SK-N-SH (cell line): ENCODE measurements at regions not wholly inside any gene's neighbourhood (a gene's known extent, or its start where the extent isn't known, plus 50 kb on each side); places are given as distances from the start of the nearest gene placed in this dataset.

Experiments
- CTCF ChIA-PET: fragments of 300-600, 350-600 bp; formaldehyde crosslinking; extraction: SDS; loops from one replicate; lab custom pipeline; 2021; lab: Yijun Ruan, JAX
- POLR2A ChIA-PET: fragments of 350-600 bp; sonication (Branson Sonifier 250); formaldehyde crosslinking; extraction: SDS; loops from one replicate; lab custom pipeline; 2020; ENCODE audit warnings: antibody characterized with exemption, inconsistent platforms; lab: Yijun Ruan, JAX
- DNase-seq: peaks from one replicate; pipeline ENCODE4 v3.0.0; 2012
- H2AFZ ChIP-seq: fragments of 200-600 bp; sonication (generic); 2 replicates; pipeline ENCODE4 v1.8.1; 2016; ENCODE audit warnings: antibody characterized with exemption, mild to moderate bottlenecking, low read depth
- H3F3A ChIP-seq: fragments of 200-600 bp; sonication (generic); replicated peaks from 2 replicates; pipeline ENCODE3; 2016; ENCODE audit warnings: antibody characterized with exemption, mild to moderate bottlenecking; ENCODE audit not compliant: insufficient read depth
- H3K27ac ChIP-seq, 2 experiments: fragments of 200-500 bp in 1 of 2; fragments of 200-600 bp in 1 of 2; sonication (Bioruptor generic) in 1 of 2; sonication (generic), shearing (Covaris generic) in 1 of 2; 2 replicates each; pipeline versions ENCODE4 v1.5.1 to v1.6.1; 2014 to 2016; ENCODE audit warnings: low read depth in 2 of 2, inconsistent platforms in 1 of 2, low read length in 1 of 2, mild to moderate bottlenecking in 1 of 2, mixed read lengths in 1 of 2
- H3K27me3 ChIP-seq: fragments of 200-600 bp; sonication (generic), shearing (Covaris generic); 2 replicates; pipeline ENCODE4 v1.6.1; 2016; ENCODE audit warnings: mixed run types; ENCODE audit not compliant: insufficient read depth
- H3K36me3 ChIP-seq, 2 experiments: fragments of 200-500 bp in 1 of 2; fragments of 200-600 bp in 1 of 2; sonication (Bioruptor generic) in 1 of 2; sonication (generic) in 1 of 2; replicated peaks in 1 of 2; 2 replicates each; pipeline versions ENCODE3 to v1.5.1; 2014 to 2016; ENCODE audit warnings: low read length in 1 of 2, mild to moderate bottlenecking in 1 of 2; ENCODE audit not compliant: insufficient read depth in 2 of 2, control insufficient read depth in 1 of 2
- H3K4me1 ChIP-seq, 2 experiments: fragments of 200-500 bp in 1 of 2; fragments of 200-600 bp in 1 of 2; sonication (Bioruptor generic) in 1 of 2; sonication (generic), shearing (Covaris generic) in 1 of 2; 2 replicates each; pipeline versions ENCODE4 v1.5.1 to v1.6.1; 2014 to 2016; ENCODE audit warnings: low read depth in 1 of 2, low read length in 1 of 2, mixed run types in 1 of 2; ENCODE audit not compliant: insufficient read depth in 2 of 2, control insufficient read depth in 1 of 2
- H3K4me2 ChIP-seq: fragments of 200-600 bp; sonication (generic), shearing (Covaris generic); 2 replicates; pipeline ENCODE4 v1.6.1; 2017; ENCODE audit warnings: mixed run types
- H3K4me3 ChIP-seq, 2 experiments: fragments of 200-500 bp in 1 of 2; fragments of 200-600 bp in 1 of 2; sonication (Bioruptor generic) in 1 of 2; sonication (generic), shearing (Covaris generic) in 1 of 2; 2 replicates each; pipeline versions ENCODE4 v1.5.1 to v1.8.1; 2014 to 2016; ENCODE audit warnings: low read depth in 2 of 2, inconsistent platforms in 1 of 2, low read length in 1 of 2, mild to moderate bottlenecking in 1 of 2, mixed read lengths in 1 of 2, moderate library complexity in 1 of 2
- H3K79me2 ChIP-seq: fragments of 200-600 bp; sonication (generic); 2 replicates; pipeline ENCODE4 v1.8.1; 2017; ENCODE audit warnings: mild to moderate bottlenecking; ENCODE audit not compliant: insufficient read depth
- H3K9ac ChIP-seq: fragments of 200-600 bp; sonication (generic); 2 replicates; pipeline ENCODE4 v1.6.1; 2017; ENCODE audit warnings: mixed run types
- H3K9me2 ChIP-seq: fragments of 200-600 bp; sonication (generic); 2 replicates; pipeline ENCODE4 v1.6.1; 2017; ENCODE audit warnings: mixed run types
- H3K9me3 ChIP-seq: fragments of 200-600 bp; sonication (generic); 2 replicates; pipeline ENCODE4 v1.6.1; 2017; ENCODE audit warnings: mixed run types, mild to moderate bottlenecking, moderate library complexity
- H4K20me1 ChIP-seq: fragments of 200-600 bp; sonication (generic); 2 replicates; pipeline ENCODE4 v1.6.1; 2017; ENCODE audit warnings: mild to moderate bottlenecking, mixed run types; ENCODE audit not compliant: insufficient read depth
- EP300 ChIP-seq, 2 experiments: IDR thresholded peaks; 2 replicates each; pipeline versions ENCODE4 v1.4.0 to v1.6.1; 2012; ENCODE audit warnings: borderline replicate concordance in 1 of 2, low read depth in 1 of 2, low read length in 1 of 2
- FOXJ3 ChIP-seq: sonication (generic); formaldehyde crosslinking; IDR thresholded peaks from 2 replicates; pipeline ENCODE4 v1.5.1; 2020; ENCODE audit warnings: mild to moderate bottlenecking, missing genetic modification reagents
- FOXM1 ChIP-seq: IDR thresholded peaks from 2 replicates; pipeline ENCODE4 v1.4.0; 2012; ENCODE audit warnings: low read depth, mild to moderate bottlenecking
- GABPA ChIP-seq: IDR thresholded peaks from 2 replicates; pipeline ENCODE4 v1.4.0; 2012; ENCODE audit warnings: low read depth, mild to moderate bottlenecking
- JUND ChIP-seq: IDR thresholded peaks from 2 replicates; pipeline ENCODE4 v1.4.0; 2012
- MEF2A ChIP-seq: IDR thresholded peaks from 2 replicates; pipeline ENCODE4 v1.4.0; 2012; ENCODE audit warnings: low read depth, borderline replicate concordance
- NRF1 ChIP-seq: IDR thresholded peaks from 2 replicates; pipeline ENCODE4 v1.6.1; 2012; ENCODE audit warnings: low read depth, mild to moderate bottlenecking, low read length
- POLR2AphosphoS5 ChIP-seq: IDR thresholded peaks from 2 replicates; pipeline ENCODE4 v1.6.1; 2012; ENCODE audit warnings: low read depth, low read length
- RCOR1 ChIP-seq: fragments of 150-350 bp; IDR thresholded peaks from 2 replicates; pipeline ENCODE4 v1.6.1; 2017; ENCODE audit warnings: antibody characterized with exemption, low read length
- RFX5 ChIP-seq: IDR thresholded peaks from 2 replicates; pipeline ENCODE4 v1.6.1; 2012; ENCODE audit warnings: mild to moderate bottlenecking, improper control_type of control experiment, low read length
- RXRA ChIP-seq: IDR thresholded peaks from 2 replicates; pipeline ENCODE4 v1.4.0; 2012; ENCODE audit warnings: low read depth, mild to moderate bottlenecking, borderline replicate concordance
- SIN3A ChIP-seq: IDR thresholded peaks from 2 replicates; pipeline ENCODE4 v1.6.1; 2012; ENCODE audit warnings: low read depth, mild to moderate bottlenecking, low read length, moderate library complexity, borderline replicate concordance
- SMC3 ChIP-seq: IDR thresholded peaks from 2 replicates; pipeline ENCODE4 v1.6.1; 2012; ENCODE audit warnings: low read depth, low read length, improper control_type of control experiment
- YY1 ChIP-seq: IDR thresholded peaks from 2 replicates; pipeline ENCODE4 v1.4.0; 2012; ENCODE audit warnings: low read depth, mild to moderate bottlenecking
- WGBS: methylation state at CpG from one replicate; pipeline ENCODE4 v1.1.6; 2017; ENCODE audit warnings: low lambda C conversion rate; 5-methylcytosine and 5-hydroxymethylcytosine counted together
- TF ChIP-seq, protein P1 (sequence below): IDR thresholded peaks from 2 replicates; pipeline ENCODE4; 2012
- TF ChIP-seq, protein P2 (sequence below): IDR thresholded peaks from 2 replicates; pipeline ENCODE4 v1.4.0; 2012; ENCODE audit warnings: low read depth, borderline replicate concordance
- TF ChIP-seq, protein P3 (sequence below): IDR thresholded peaks from 2 replicates; pipeline ENCODE4 v1.4.0; 2012; ENCODE audit warnings: low read depth, borderline replicate concordance
- TF ChIP-seq, protein P4 (sequence below): fragments of 200-600 bp; sonication (generic); IDR thresholded peaks from 2 replicates; pipeline ENCODE4 v1.6.1; 2017; ENCODE audit warnings: antibody characterized with exemption, mild to moderate bottlenecking, moderate library complexity

DNA sequence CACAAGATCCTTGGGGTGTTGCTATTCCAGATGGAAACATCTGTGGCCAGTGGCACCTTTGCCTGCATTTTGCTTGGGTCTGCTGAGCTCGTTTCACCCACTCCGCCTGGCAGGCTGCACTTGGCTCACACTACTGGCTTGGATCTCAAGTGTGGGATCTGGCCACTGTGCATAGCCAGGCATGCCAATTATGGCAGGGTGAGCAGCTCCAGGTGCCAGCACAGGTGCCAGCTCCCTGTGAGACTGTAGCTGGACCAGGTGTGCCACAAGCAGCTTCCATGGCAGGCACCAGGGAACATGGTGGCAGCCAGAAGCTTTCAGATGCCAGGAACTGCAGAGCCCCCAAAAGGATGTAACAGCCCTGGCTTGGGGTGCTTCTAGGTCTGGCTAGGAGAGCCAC lies 463.8 kb upstream of the PABPC4L start:
- POLR2A ChIA-PET: no interaction called here
- H3F3A ChIP-seq: no peaks in the 10 kb centered on the region
- H3K27ac ChIP-seq: no peak overlapping the region
- H3K79me2 ChIP-seq: no peaks in the 10 kb centered on the region
- no peak for DNase-seq
- H2AFZ ChIP-seq: no peak overlapping the region
- H3K9me2 ChIP-seq: no peaks in the 10 kb centered on the region
- CTCF ChIA-PET: interaction anchor here (1.4 kb wide), 1 partner anchor 15 kb away, joined by 4 read pairs; no protein-coding TSS in a partner anchor
- H3K4me1 ChIP-seq: no peaks in the 10 kb centered on the region
- no peaks in the 10 kb centered on the region for H4K20me1 ChIP-seq
- no peaks in the 10 kb centered on the region for H3K36me3 ChIP-seq
- H3K4me3 ChIP-seq: no peak overlapping the region
- no peak overlapping the region for H3K4me2 ChIP-seq
- no peak overlapping the region for H3K9ac ChIP-seq
- H3K9me3 ChIP-seq: no peaks in the 10 kb centered on the region
- TF ChIP-seq FOXM1: no peak
- TF ChIP-seq RXRA: no peak
- TF ChIP-seq NRF1: no peak
- no peak for TF ChIP-seq FOXJ3 (CRISPR knock-in tag)
- TF ChIP-seq MEF2A: no peak
- TF ChIP-seq SMC3: no peak
- no peak for TF ChIP-seq EP300 (IDR thresholded peaks at IDR 0.05; ENCODE audit: borderline replicate concordance in 1 of 2, low read depth in 1 of 2, low read length in 1 of 2)
- TF ChIP-seq POLR2AphosphoS5: no peak
- TF ChIP-seq YY1: no peak
- TF ChIP-seq SIN3A: no peak
- TF ChIP-seq, protein P1, sequence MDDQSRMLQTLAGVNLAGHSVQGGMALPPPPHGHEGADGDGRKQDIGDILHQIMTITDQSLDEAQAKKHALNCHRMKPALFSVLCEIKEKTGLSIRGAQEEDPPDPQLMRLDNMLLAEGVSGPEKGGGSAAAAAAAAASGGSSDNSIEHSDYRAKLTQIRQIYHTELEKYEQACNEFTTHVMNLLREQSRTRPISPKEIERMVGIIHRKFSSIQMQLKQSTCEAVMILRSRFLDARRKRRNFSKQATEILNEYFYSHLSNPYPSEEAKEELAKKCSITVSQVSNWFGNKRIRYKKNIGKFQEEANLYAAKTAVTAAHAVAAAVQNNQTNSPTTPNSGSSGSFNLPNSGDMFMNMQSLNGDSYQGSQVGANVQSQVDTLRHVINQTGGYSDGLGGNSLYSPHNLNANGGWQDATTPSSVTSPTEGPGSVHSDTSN: no peak
- TF ChIP-seq, protein P2, sequence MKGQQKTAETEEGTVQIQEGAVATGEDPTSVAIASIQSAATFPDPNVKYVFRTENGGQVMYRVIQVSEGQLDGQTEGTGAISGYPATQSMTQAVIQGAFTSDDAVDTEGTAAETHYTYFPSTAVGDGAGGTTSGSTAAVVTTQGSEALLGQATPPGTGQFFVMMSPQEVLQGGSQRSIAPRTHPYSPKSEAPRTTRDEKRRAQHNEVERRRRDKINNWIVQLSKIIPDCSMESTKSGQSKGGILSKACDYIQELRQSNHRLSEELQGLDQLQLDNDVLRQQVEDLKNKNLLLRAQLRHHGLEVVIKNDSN: no peak
- TF ChIP-seq, protein P3, sequence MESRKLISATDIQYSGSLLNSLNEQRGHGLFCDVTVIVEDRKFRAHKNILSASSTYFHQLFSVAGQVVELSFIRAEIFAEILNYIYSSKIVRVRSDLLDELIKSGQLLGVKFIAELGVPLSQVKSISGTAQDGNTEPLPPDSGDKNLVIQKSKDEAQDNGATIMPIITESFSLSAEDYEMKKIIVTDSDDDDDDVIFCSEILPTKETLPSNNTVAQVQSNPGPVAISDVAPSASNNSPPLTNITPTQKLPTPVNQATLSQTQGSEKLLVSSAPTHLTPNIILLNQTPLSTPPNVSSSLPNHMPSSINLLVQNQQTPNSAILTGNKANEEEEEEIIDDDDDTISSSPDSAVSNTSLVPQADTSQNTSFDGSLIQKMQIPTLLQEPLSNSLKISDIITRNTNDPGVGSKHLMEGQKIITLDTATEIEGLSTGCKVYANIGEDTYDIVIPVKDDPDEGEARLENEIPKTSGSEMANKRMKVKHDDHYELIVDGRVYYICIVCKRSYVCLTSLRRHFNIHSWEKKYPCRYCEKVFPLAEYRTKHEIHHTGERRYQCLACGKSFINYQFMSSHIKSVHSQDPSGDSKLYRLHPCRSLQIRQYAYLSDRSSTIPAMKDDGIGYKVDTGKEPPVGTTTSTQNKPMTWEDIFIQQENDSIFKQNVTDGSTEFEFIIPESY: no peak
- TF ChIP-seq JUND: no peak
- TF ChIP-seq, protein P4, sequence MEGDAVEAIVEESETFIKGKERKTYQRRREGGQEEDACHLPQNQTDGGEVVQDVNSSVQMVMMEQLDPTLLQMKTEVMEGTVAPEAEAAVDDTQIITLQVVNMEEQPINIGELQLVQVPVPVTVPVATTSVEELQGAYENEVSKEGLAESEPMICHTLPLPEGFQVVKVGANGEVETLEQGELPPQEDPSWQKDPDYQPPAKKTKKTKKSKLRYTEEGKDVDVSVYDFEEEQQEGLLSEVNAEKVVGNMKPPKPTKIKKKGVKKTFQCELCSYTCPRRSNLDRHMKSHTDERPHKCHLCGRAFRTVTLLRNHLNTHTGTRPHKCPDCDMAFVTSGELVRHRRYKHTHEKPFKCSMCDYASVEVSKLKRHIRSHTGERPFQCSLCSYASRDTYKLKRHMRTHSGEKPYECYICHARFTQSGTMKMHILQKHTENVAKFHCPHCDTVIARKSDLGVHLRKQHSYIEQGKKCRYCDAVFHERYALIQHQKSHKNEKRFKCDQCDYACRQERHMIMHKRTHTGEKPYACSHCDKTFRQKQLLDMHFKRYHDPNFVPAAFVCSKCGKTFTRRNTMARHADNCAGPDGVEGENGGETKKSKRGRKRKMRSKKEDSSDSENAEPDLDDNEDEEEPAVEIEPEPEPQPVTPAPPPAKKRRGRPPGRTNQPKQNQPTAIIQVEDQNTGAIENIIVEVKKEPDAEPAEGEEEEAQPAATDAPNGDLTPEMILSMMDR: no peak
- no peak for TF ChIP-seq GABPA
- no peak for TF ChIP-seq RFX5
- no peak for TF ChIP-seq RCOR1
- 12% methylated on average over 2 of the region's 2 CpGs for WGBS
- no peaks in the 10 kb centered on the region for H3K27me3 ChIP-seq
